NT2/D1 (cell line): ENCODE measurements at regions not wholly inside any gene's neighbourhood (a gene's known extent, or its start where the extent isn't known, plus 50 kb on each side); places are given as distances from the start of the nearest gene placed in this dataset.

Experiments
- YY1 ChIP-seq: IDR thresholded peaks from 2 replicates; pipeline ENCODE4 v1.6.1; 2011; ENCODE audit not compliant: insufficient read length, insufficient read depth
- ZNF274 ChIP-seq: IDR thresholded peaks from 2 replicates; pipeline ENCODE4 v1.6.1; 2011; ENCODE audit warnings: mild to moderate bottlenecking, low read depth, low read length

DNA sequence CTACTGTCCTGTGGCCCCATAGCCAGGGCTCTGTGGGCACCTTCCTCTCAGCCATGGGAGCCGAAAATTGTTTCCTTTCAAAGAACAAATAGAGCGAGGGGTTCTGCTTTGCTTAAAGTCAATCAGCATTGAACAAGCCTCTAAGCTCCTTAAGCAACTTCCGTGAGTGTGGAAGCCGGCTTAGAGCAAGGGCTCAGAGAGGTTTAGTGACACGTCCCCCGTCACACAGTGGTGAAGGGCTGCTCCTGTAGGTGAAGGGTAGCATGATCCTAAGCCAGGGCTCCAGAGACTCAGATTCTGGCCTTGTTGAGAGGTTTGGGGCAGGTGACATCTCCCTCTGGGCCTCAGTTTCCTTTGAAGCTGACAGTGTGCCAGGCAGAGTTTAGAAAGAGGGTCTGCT lies 94.0 kb upstream of the WNT4 start:
- no peak for TF ChIP-seq YY1
- no peak for TF ChIP-seq ZNF274
